A549 (cell line): ENCODE measurements at regions not wholly inside any gene's neighbourhood (a gene's known extent, or its start where the extent isn't known, plus 50 kb on each side); places are given as distances from the start of the nearest gene placed in this dataset.
A peak's percentile ranks its signal among the peaks of the same experiment; 100 is the strongest.

Experiments used
- ATAC-seq, 2 experiments: fragments of 200-7000 bp in 1 of 2; fragments of >200 bp in 1 of 2; cut with Nextera tagmentation in 1 of 2; cut with Tn5 transposase in 1 of 2; 3 replicates each; pipeline versions ENCODE4 v1.8.0 to v1.9.1; 2018 to 2020; ENCODE audit warnings: mild to moderate bottlenecking in 1 of 2, moderate library complexity in 1 of 2
- CTCF ChIA-PET: fragments of 300-600 bp; sonication (Branson Sonifier 250); formaldehyde crosslinking; extraction: SDS; loops from one replicate; lab custom pipeline; 2021; ENCODE audit warnings: antibody characterized with exemption, inconsistent platforms; lab: Yijun Ruan, JAX
- POLR2A ChIA-PET: fragments of 350-600 bp; formaldehyde crosslinking; extraction: SDS; loops from one replicate; lab custom pipeline; 2021; ENCODE audit warnings: antibody characterized with exemption, inconsistent platforms; lab: Yijun Ruan, JAX
- DNase-seq, 2 experiments: peaks; one replicate each; pipeline versions ENCODE4 v3.0.0 to v3.0.0-alpha.2; 2011 to 2016; ENCODE audit warnings: low read depth in 1 of 2, low spot score in 1 of 2
- FAIRE-seq: peaks from 2 replicates; lab custom pipeline; 2011; peaks lifted over from hg19 to GRCh38; lab: Jason Lieb, UNC
- H3K27ac ChIP-seq, 2 experiments: fragments of >200 bp; sonication (Bioruptor Twin); formaldehyde crosslinking; 3 replicates each; pipeline ENCODE4 v1.5.1; 2016 to 2017
- H3K4me1 ChIP-seq: fragments of >200 bp; sonication (Bioruptor Twin); formaldehyde crosslinking; 3 replicates; pipeline ENCODE4 v1.6.1; 2016
- H3K4me2 ChIP-seq: fragments of >200 bp; sonication (Bioruptor Twin); formaldehyde crosslinking; 3 replicates; pipeline ENCODE4 v1.6.1; 2016
- H3K4me3 ChIP-seq: fragments of >200 bp; sonication (Bioruptor Twin); formaldehyde crosslinking; 3 replicates; pipeline ENCODE4 v1.5.1; 2016
- H3K9me3 ChIP-seq: fragments of >200 bp; sonication (Bioruptor Twin); formaldehyde crosslinking; 3 replicates; pipeline ENCODE4 v1.6.1; 2016
- BHLHE40 ChIP-seq: IDR thresholded peaks from 2 replicates; pipeline ENCODE4 v1.6.1; 2012; ENCODE audit warnings: low read depth, low read length, inconsistent platforms
- CHD2 ChIP-seq: fragments of 150-350 bp; IDR thresholded peaks from 2 replicates; pipeline ENCODE4 v1.6.1; 2014; ENCODE audit warnings: low read length; ENCODE audit not compliant: partially characterized antibody
- EP300 ChIP-seq, 2 experiments: fragments of >200 bp; sonication (Bioruptor Twin); formaldehyde crosslinking; IDR thresholded peaks; 2 replicates in 1 of 2; 3 replicates in 1 of 2; pipeline ENCODE4 v1.6.1; 2016 to 2017
- ESRRA ChIP-seq: fragments of 150-350 bp; IDR thresholded peaks from 2 replicates; pipeline ENCODE4 v1.6.1; 2014; ENCODE audit warnings: mild to moderate bottlenecking, low read length, borderline replicate concordance
- FOSB ChIP-seq: fragments of 250-450 bp; sonication (Bioruptor Pico); IDR thresholded peaks from 2 replicates; pipeline ENCODE4 v1.5.0; 2020; ENCODE audit warnings: mild to moderate bottlenecking, moderate library complexity
- FOSL2 ChIP-seq, 2 experiments: fragments of 450-650 bp in 1 of 2; fragments of >200 bp in 1 of 2; sonication (Bioruptor Twin) in 1 of 2; formaldehyde crosslinking; IDR thresholded peaks; 2 replicates each; pipeline versions ENCODE4 v1.5.0 to v1.6.1; 2016 to 2020; ENCODE audit warnings: mild to moderate bottlenecking in 1 of 2, moderate library complexity in 1 of 2
- HES2 ChIP-seq: fragments of >200 bp; sonication (Bioruptor Twin); formaldehyde crosslinking; IDR thresholded peaks from 2 replicates; pipeline ENCODE4 v1.6.1; 2016
- JUNB ChIP-seq: fragments of >200 bp; sonication (Bioruptor Twin); formaldehyde crosslinking; IDR thresholded peaks from 2 replicates; pipeline ENCODE4 v1.6.1; 2016
- KDM1A ChIP-seq: fragments of 200-600 bp; sonication (generic); IDR thresholded peaks from 2 replicates; pipeline ENCODE4 v1.6.1; 2016; ENCODE audit warnings: low read depth, mild to moderate bottlenecking
- KDM5A ChIP-seq: fragments of 200-600 bp; sonication (generic); IDR thresholded peaks from 2 replicates; pipeline ENCODE4 v1.6.1; 2016; ENCODE audit warnings: antibody characterized with exemption, mild to moderate bottlenecking
- MAFK ChIP-seq: fragments of 450-650 bp; IDR thresholded peaks from 2 replicates; pipeline ENCODE4 v1.6.1; 2014; ENCODE audit not compliant: partially characterized antibody
- NFE2L2 ChIP-seq: fragments of 150-350 bp; conservative IDR thresholded peaks from 2 replicates; pipeline ENCODE4 v1.6.1; 2014; ENCODE audit warnings: low read length
- NPAS2 ChIP-seq: fragments of 250-450 bp; sonication (Bioruptor Pico); IDR thresholded peaks from 2 replicates; pipeline ENCODE4 v1.8.0; 2022; ENCODE audit warnings: mild to moderate bottlenecking, moderate library complexity, borderline replicate concordance
- POLR2A ChIP-seq: IDR thresholded peaks from 2 replicates; pipeline ENCODE4 v1.6.1; 2012; ENCODE audit warnings: mild to moderate bottlenecking, low read length
- REST ChIP-seq: fragments of 200-600 bp; sonication (generic); IDR thresholded peaks from 2 replicates; pipeline ENCODE4 v1.6.1; 2016; ENCODE audit warnings: antibody characterized with exemption, mild to moderate bottlenecking, moderate library complexity
- RNF2 ChIP-seq: fragments of 200-600 bp; sonication (generic); IDR thresholded peaks from 2 replicates; pipeline ENCODE4 v1.6.1; 2016; ENCODE audit warnings: low read depth, mild to moderate bottlenecking, antibody characterized with exemption, moderate library complexity, borderline replicate concordance
- SMC3 ChIP-seq: fragments of >200 bp; sonication (Bioruptor Twin); formaldehyde crosslinking; IDR thresholded peaks from 3 replicates; pipeline ENCODE4 v1.6.1; 2018; ENCODE audit warnings: inconsistent platforms
- SREBF2 ChIP-seq: fragments of 450-650 bp; IDR thresholded peaks from 2 replicates; pipeline ENCODE4 v1.6.1; 2014; ENCODE audit warnings: mild to moderate bottlenecking, moderate library complexity
- TFCP2L1 ChIP-seq: fragments of 250-450 bp; sonication (Bioruptor Pico); IDR thresholded peaks from 2 replicates; pipeline ENCODE4 v1.5.0; 2021; ENCODE audit warnings: mild to moderate bottlenecking
- WGBS: methylation state at CpG from one replicate; pipeline ENCODE4 v1.1.6; 2017; ENCODE audit errors: missing lambda C conversion rate; 5-methylcytosine and 5-hydroxymethylcytosine counted together
- TF ChIP-seq, protein P1 (sequence below): fragments of >200 bp; sonication (Bioruptor Twin); formaldehyde crosslinking; IDR thresholded peaks from 3 replicates; pipeline ENCODE4 v1.6.1; 2016

GRCh38 chr4:187937557-187937956 is 58.0 kb upstream of the ZFP42 start:
- H3K4me3 ChIP-seq, result no peak overlapping the region
- DNase-seq (no peak), FAIRE-seq (no peak), ATAC-seq (no peak)
- H3K4me1 ChIP-seq, result no peaks in the 10 kb centered on the region
- no peak for TF ChIP-seq JUNB
- no peak for TF ChIP-seq KDM1A
- no peak overlapping the region for H3K27ac ChIP-seq
- POLR2A ChIA-PET, result no interaction called here
- no peaks in the 10 kb centered on the region for H3K9me3 ChIP-seq
- WGBS, result 93% methylated on average over 13 of the region's 25 CpGs
- no peak overlapping the region for H3K4me2 ChIP-seq
- CTCF ChIA-PET, result interaction anchor here (0.6 kb wide), 1 partner anchor 238 kb away, joined by 3 read pairs; no protein-coding TSS in a partner anchor

- 93% methylated on average over 8 of the region's 8 CpGs for WGBS
- FAIRE-seq, result no peak
Observed at GRCh38 chr4:187940299-187940698, 55.3 kb upstream of the ZFP42 start.

DNA sequence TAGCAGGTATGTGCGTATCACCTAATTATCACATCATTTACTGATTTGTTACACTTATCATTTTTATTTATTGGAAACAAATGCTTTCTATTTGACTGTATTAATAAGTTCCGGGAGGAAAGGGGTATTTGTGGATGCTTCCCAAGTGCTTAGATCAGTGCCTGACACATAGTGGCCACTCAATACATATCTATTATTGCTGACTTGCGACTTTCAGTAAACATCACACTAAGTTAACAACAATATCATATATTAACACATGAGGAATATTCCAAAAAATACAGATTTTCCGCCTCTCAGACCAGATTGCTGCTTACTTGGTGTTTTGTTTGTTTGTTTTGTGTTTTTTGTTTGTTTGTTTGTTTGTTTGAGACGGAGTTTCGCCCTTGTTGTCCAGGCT is 52.6 kb upstream of the ZFP42 start:
- Histone ChIP-seq H3K9me3 (no peaks in the 10 kb centered on the region), H3K27ac (no peak overlapping the region), H3K4me3 (no peak overlapping the region), H3K4me1 (no peaks in the 10 kb centered on the region), H3K4me2 (no peak overlapping the region)
- FAIRE-seq (no peak), DNase-seq (no peak), ATAC-seq (no peak)
- ChIA-PET POLR2A (no interaction called here), CTCF (no interaction called here)
- TF ChIP-seq SMC3, result no peak
- no peak for TF ChIP-seq EP300 (IDR thresholded peaks at IDR 0.05)
- peak; percentile 78 for TF ChIP-seq MAFK
- WGBS, result 93% methylated on average over 6 of the region's 6 CpGs

More at GRCh38 chr4:187940299-187940698, 55.3 kb upstream of the ZFP42 start:
- DNase-seq (no peak), ATAC-seq (no peak)
- ChIA-PET POLR2A (no interaction called here), CTCF (no interaction called here)
- no peaks in the 10 kb centered on the region for H3K9me3 ChIP-seq
- H3K4me2 ChIP-seq, result no peak overlapping the region
- H3K27ac ChIP-seq, result no peak overlapping the region
- H3K4me3 ChIP-seq, result no peak overlapping the region
- H3K4me1 ChIP-seq, result no peaks in the 10 kb centered on the region
- no peak for TF ChIP-seq SMC3
- no peak for TF ChIP-seq POLR2A
- no peak for TF ChIP-seq ESRRA
- TF ChIP-seq BHLHE40, result no peak
- no peak for TF ChIP-seq SREBF2

DNA sequence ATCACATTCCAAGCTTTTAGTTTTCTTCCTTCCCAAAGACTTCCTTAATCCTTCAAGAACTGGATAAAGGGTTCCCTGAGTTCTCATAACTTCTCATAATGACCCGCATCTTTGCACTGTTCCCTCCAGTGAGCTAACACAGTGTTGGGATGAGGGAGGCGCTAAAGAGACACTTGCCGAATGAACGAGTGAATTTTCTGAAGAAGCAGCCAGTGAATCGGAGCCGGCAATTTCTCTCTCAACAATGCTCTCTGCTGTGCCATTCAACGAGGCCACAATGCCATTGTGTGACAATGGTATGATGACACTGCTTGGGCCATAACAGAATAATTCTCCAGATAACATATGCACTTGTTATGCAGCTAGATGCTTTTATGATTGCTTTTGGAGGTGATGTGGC is 51.4 kb upstream of the ZFP42 start:
- DNase-seq, result no peak
- ATAC-seq, result no peak
- ChIA-PET POLR2A (no interaction called here), CTCF (interaction anchor here (0.9 kb wide), 1 partner anchor 31 kb away, joined by 4 read pairs; no protein-coding TSS in a partner anchor)
- TF ChIP-seq, protein P1, sequence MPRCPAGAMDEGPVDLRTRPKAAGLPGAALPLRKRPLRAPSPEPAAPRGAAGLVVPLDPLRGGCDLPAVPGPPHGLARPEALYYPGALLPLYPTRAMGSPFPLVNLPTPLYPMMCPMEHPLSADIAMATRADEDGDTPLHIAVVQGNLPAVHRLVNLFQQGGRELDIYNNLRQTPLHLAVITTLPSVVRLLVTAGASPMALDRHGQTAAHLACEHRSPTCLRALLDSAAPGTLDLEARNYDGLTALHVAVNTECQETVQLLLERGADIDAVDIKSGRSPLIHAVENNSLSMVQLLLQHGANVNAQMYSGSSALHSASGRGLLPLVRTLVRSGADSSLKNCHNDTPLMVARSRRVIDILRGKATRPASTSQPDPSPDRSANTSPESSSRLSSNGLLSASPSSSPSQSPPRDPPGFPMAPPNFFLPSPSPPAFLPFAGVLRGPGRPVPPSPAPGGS, result no peak
- no peak for TF ChIP-seq FOSB (CRISPR knock-in tag)
- TF ChIP-seq REST, result no peak
- no peak for TF ChIP-seq NPAS2 (CRISPR knock-in tag)
- TF ChIP-seq KDM5A, result no peak
- no peak for TF ChIP-seq RNF2
- no peak for TF ChIP-seq FOSL2 (IDR thresholded peaks at IDR 0.05)
- no peak for TF ChIP-seq FOSL2 (CRISPR knock-in tag; IDR thresholded peaks at IDR 0.05)
- no peak for TF ChIP-seq NFE2L2
- TF ChIP-seq TFCP2L1 (CRISPR knock-in tag), result no peak
- TF ChIP-seq POLR2A, result no peak
- TF ChIP-seq CHD2, result no peak
- TF ChIP-seq HES2, result no peak
- TF ChIP-seq SMC3, result no peak
- Histone ChIP-seq H3K9me3 (no peaks in the 10 kb centered on the region), H3K27ac (no peak overlapping the region), H3K4me3 (no peak overlapping the region), H3K4me2 (no peak overlapping the region), H3K4me1 (no peaks in the 10 kb centered on the region)
- FAIRE-seq, result no peak
- 81% methylated on average over 7 of the region's 7 CpGs for WGBS
